A673 (cell line): ENCODE measurements at regions not wholly inside any gene's neighbourhood (a gene's known extent, or its start where the extent isn't known, plus 50 kb on each side); places are given as distances from the start of the nearest gene placed in this dataset.

Experiments
- BruUV-seq: library from RNA; stranded (reverse); fragments of 400-500 nt; replicated peaks from 2 replicates; lab custom pipeline; 2021; lab: Mats Ljungman, UMichigan
- CTCF ChIA-PET: fragments of 300-600 bp; sonication (Branson Sonifier 250); formaldehyde crosslinking; loops from one replicate; lab custom pipeline; 2022; ENCODE audit warnings: antibody characterized with exemption; lab: Charles Lee
- POLR2A ChIA-PET: fragments of 300-600 bp; sonication (Branson Sonifier 250); formaldehyde crosslinking; loops from one replicate; lab custom pipeline; 2022; ENCODE audit warnings: antibody characterized with exemption; ENCODE audit not compliant: low non-redundant PET; lab: Charles Lee
- DNase-seq: peaks from one replicate; pipeline ENCODE4 v3.0.0-alpha.2; 2015; ENCODE audit warnings: low spot score
- H3K27ac ChIP-seq: fragments of 200-600 bp; sonication (generic); 2 replicates; pipeline ENCODE4 v1.5.1; 2016; ENCODE audit warnings: mixed run types, low read depth, mild to moderate bottlenecking, mixed read lengths, antibody characterized with exemption, low read length; ENCODE audit not compliant: poor library complexity, severe bottlenecking
- H3K27me3 ChIP-seq: fragments of 200-600 bp; sonication (generic); replicated peaks from 2 replicates; pipeline ENCODE4 v1.6.1; 2017; ENCODE audit warnings: mixed run types, low read depth, mild to moderate bottlenecking, mixed read lengths, antibody characterized with exemption, low read length; ENCODE audit not compliant: insufficient read depth, poor library complexity
- H3K36me3 ChIP-seq: fragments of 200-600 bp; sonication (generic); 2 replicates; pipeline ENCODE4 v1.6.1; 2016; ENCODE audit warnings: mixed run types, mild to moderate bottlenecking, mixed read lengths, antibody characterized with exemption, low read length; ENCODE audit not compliant: insufficient read depth, poor library complexity, severe bottlenecking
- H3K4me1 ChIP-seq: fragments of 200-600 bp; sonication (generic); 2 replicates; pipeline ENCODE4 v1.6.1; 2017; ENCODE audit warnings: mixed run types, mild to moderate bottlenecking, mixed read lengths, antibody characterized with exemption, low read length; ENCODE audit not compliant: insufficient read depth, poor library complexity, severe bottlenecking
- H3K4me3 ChIP-seq: fragments of 200-600 bp; sonication (generic); 2 replicates; pipeline ENCODE4 v1.5.1; 2016; ENCODE audit warnings: low read depth, mixed run types, mild to moderate bottlenecking, mixed read lengths, low read length; ENCODE audit not compliant: poor library complexity, severe bottlenecking
- H3K9me3 ChIP-seq: fragments of 200-600 bp; sonication (generic); 2 replicates; pipeline ENCODE4 v1.6.1; 2016; ENCODE audit warnings: mixed run types, low read depth, mild to moderate bottlenecking, mixed read lengths, antibody characterized with exemption, low read length; ENCODE audit not compliant: poor library complexity, severe bottlenecking
- CTCF ChIP-seq: fragments of 300-800, 200-600 bp; sonication (generic); conservative IDR thresholded peaks from 2 replicates; pipeline ENCODE4 v1.5.1; 2017; ENCODE audit warnings: low read depth, mild to moderate bottlenecking, antibody characterized with exemption, low read length, moderate library complexity, mixed read lengths
- EZH2 ChIP-seq: fragments of 200-600 bp; sonication (generic); IDR thresholded peaks from 2 replicates; pipeline ENCODE4 v1.6.1; 2017; ENCODE audit warnings: borderline replicate concordance, low read depth, mild to moderate bottlenecking, mixed read lengths, antibody characterized with exemption, low read length; ENCODE audit not compliant: poor library complexity, severe bottlenecking
- intact Hi-C: fragments of 100-400 bp; cut with micrococcal nuclease; formaldehyde crosslinking; loops from one replicate; pipeline ENCODE4 v1.10.0; 2022; ENCODE audit not compliant: unreplicated experiment

DNA sequence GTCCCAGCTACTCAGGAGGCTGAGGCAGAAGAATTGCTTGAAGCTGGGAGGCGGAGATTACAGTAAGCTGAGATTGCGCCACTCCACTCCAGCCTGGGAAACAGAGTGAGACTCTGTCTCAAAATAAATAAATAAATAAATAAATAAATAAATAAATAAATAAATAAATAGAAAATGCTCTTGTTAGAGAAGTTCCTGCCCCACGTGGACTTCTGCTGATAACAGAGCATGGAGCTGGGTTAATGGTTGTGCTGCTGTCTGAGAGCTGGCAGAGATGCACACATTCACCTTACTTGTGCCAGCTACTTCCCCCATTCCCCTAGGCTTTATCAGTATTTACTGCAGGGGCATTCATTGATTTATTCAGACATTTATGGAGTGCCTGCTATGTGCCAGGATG lies 155.2 kb upstream of the KCNG1 start:
- peaks cover 40% of the 10 kb centered on the region for H3K27me3 ChIP-seq
- DNase-seq: no peak
- no peaks in the 10 kb centered on the region for H3K36me3 ChIP-seq
- H3K27ac ChIP-seq: no peak overlapping the region
- no peak for TF ChIP-seq CTCF
- H3K4me1 ChIP-seq: no peaks in the 10 kb centered on the region
- no TSS peak for BruUV-seq
- H3K9me3 ChIP-seq: no peaks in the 10 kb centered on the region
- H3K4me3 ChIP-seq: no peak overlapping the region
- ChIA-PET POLR2A (no interaction called here), CTCF (no interaction called here)
- intact Hi-C loops: no loop called here

- POLR2A ChIA-PET: no interaction called here
- no peak overlapping the region for H3K4me3 ChIP-seq
- intact Hi-C loops: no loop called here
- CTCF ChIA-PET: no interaction called here
- no peaks in the 10 kb centered on the region for H3K9me3 ChIP-seq
- no peaks in the 10 kb centered on the region for H3K36me3 ChIP-seq
- H3K4me1 ChIP-seq: no peaks in the 10 kb centered on the region
- BruUV-seq: no TSS peak
- no peak for DNase-seq
- TF ChIP-seq EZH2 (no peak), CTCF (no peak)
- H3K27me3 ChIP-seq: peaks cover 36% of the 10 kb centered on the region
- no peak overlapping the region for H3K27ac ChIP-seq
Observed at GRCh38 chr20:51176876-51177275, 154.0 kb upstream of the KCNG1 start.

GRCh38 chr20:51176446-51176845 lies 153.5 kb upstream of the KCNG1 start:
- no peak overlapping the region for H3K4me3 ChIP-seq
- H3K4me1 ChIP-seq: no peaks in the 10 kb centered on the region
- BruUV-seq: no TSS peak
- no peak overlapping the region for H3K27ac ChIP-seq
- ChIA-PET CTCF (interaction anchor here (0.6 kb wide), 1 partner anchor 59 kb away, joined by 5 read pairs; no protein-coding TSS in a partner anchor), POLR2A (no interaction called here)
- DNase-seq: no peak
- no peaks in the 10 kb centered on the region for H3K36me3 ChIP-seq
- H3K27me3 ChIP-seq: peaks cover 32% of the 10 kb centered on the region
- TF ChIP-seq EZH2: no peak
- TF ChIP-seq CTCF: no peak
- H3K9me3 ChIP-seq: no peaks in the 10 kb centered on the region
- intact Hi-C loops: no loop called here
